CD4-positive, alpha-beta T cell (primary cell): ENCODE measurements at regions not wholly inside any gene's neighbourhood (a gene's known extent, or its start where the extent isn't known, plus 50 kb on each side); places are given as distances from the start of the nearest gene placed in this dataset.

Experiments used
- ATAC-seq: fragments of 200-7000 bp; cut with Tn5 transposase; one replicate; pipeline ENCODE4 v1.10.0; 2022; ENCODE audit warnings: mild to moderate bottlenecking; ENCODE audit not compliant: poor library complexity
- CTCF ChIA-PET: fragments of 350-600 bp; sonication (Branson Sonifier 250); formaldehyde crosslinking; loops from one replicate; lab custom pipeline; 2021; ENCODE audit warnings: antibody characterized with exemption, inconsistent platforms; lab: Charles Lee
- POLR2A ChIA-PET: fragments of 350-600 bp; sonication (Branson Sonifier 250); formaldehyde crosslinking; loops from one replicate; lab custom pipeline; 2021; ENCODE audit warnings: antibody characterized with exemption, inconsistent platforms; lab: Charles Lee
- DNase-seq, 14 experiments: peaks; one replicate each; pipeline ENCODE4 v3.0.0-alpha.2; 2013 to 2020; ENCODE audit warnings: mixed read lengths in 2 of 14
- H3K27ac ChIP-seq, 2 donors: one replicate each; pipeline versions ENCODE4 v1.5.1 to v1.7.0; 2013; ENCODE audit warnings: low read length in 2 of 2, low read depth in 1 of 2, mild to moderate bottlenecking in 1 of 2
- H3K27me3 ChIP-seq, 2 experiments: 1 replicate in 1 of 2; 2 replicates in 1 of 2; pipeline versions ENCODE4 v1.6.1 to v1.7.0; 2013; ENCODE audit warnings: low read length in 2 of 2, control low read depth in 1 of 2, mild to moderate bottlenecking in 1 of 2, moderate library complexity in 1 of 2; ENCODE audit not compliant: insufficient read depth in 2 of 2, control insufficient read depth in 1 of 2
- H3K36me3 ChIP-seq: one replicate; pipeline ENCODE4 v1.6.1; 2013; ENCODE audit warnings: low read length, control low read depth; ENCODE audit not compliant: insufficient read depth
- H3K4me1 ChIP-seq: one replicate; pipeline ENCODE4 v1.6.1; 2013; ENCODE audit warnings: low read length, control low read depth; ENCODE audit not compliant: insufficient read depth
- H3K4me3 ChIP-seq: one replicate; pipeline ENCODE4 v1.5.1; 2013; ENCODE audit warnings: mild to moderate bottlenecking, low read length, moderate library complexity
- H3K9me3 ChIP-seq, 2 experiments: 1 replicate in 1 of 2; 2 replicates in 1 of 2; pipeline versions ENCODE4 v1.6.1 to v1.7.0; 2013; ENCODE audit warnings: low read length in 2 of 2, mild to moderate bottlenecking in 2 of 2, control low read depth in 1 of 2, moderate library complexity in 1 of 2; ENCODE audit not compliant: control insufficient read depth in 1 of 2, insufficient read depth in 1 of 2
- H3K27ac Mint-ChIP-seq: one replicate; pipeline ENCODE4 v1.8.0; 2020; ENCODE audit warnings: mixed read lengths
- H3K27me3 Mint-ChIP-seq: one replicate; pipeline ENCODE4 v1.8.0; 2021; ENCODE audit warnings: mixed read lengths
- H3K36me3 Mint-ChIP-seq: one replicate; pipeline ENCODE4 v1.8.0; 2021; ENCODE audit warnings: low read depth, mixed read lengths
- H3K4me1 Mint-ChIP-seq: one replicate; pipeline ENCODE4 v1.8.0; 2021; ENCODE audit warnings: low read depth, mixed read lengths
- H3K4me3 Mint-ChIP-seq: one replicate; pipeline ENCODE4 v1.8.0; 2020; ENCODE audit warnings: mild to moderate bottlenecking, mixed read lengths
- H3K9me3 Mint-ChIP-seq: one replicate; pipeline ENCODE4 v1.8.0; 2020; ENCODE audit warnings: mixed read lengths
- intact Hi-C, 2 experiments: fragments of 100-400 bp; cut with DNase I in 1 of 2; cut with micrococcal nuclease in 1 of 2; formaldehyde crosslinking; loops; one replicate each; pipeline versions ENCODE4 v1.15.1 to v1.9.0; 2023 to 2025; cut with DNase I, micrococcal nuclease
- TF ChIP-seq, protein P1 (sequence below): fragments of 200-600 bp; IDR thresholded peaks from one replicate; pipeline ENCODE4 v1.8.0; 2022; ENCODE audit warnings: antibody characterized with exemption, mild to moderate bottlenecking

DNA sequence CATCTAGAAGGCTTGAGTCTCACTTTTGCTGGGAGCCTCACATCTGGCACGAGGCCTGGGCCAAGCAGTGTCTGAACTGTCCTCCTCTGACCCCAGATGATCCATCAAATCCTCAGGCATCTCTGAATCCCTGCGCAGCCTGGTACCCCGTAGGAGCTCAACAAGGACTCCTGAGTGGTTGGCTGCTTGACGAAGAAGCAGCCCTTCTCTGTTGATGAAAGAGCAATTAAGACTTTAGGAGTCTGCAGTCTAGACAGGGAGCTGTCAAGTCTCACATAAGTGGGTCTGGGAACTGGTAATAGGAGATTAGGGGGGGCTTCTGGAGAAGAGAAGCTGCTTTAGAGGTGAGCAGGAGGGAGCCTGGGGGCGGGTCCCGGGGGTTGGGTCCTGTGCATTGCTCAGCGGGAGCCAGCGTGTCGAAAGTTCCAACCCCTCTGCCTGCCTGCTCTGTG, 326.0 kb downstream of the RPS24 start:
- Histone ChIP-seq H3K4me1 (peaks cover 14% of the 10 kb centered on the region), H3K4me3 (no peak overlapping the region), H3K9me3 (no peaks in the 10 kb centered on the region), H3K36me3 (no peaks in the 10 kb centered on the region), H3K27me3 (no peaks in the 10 kb centered on the region), H3K27ac (no peak overlapping the region)
- H3K4me1 Mint-ChIP-seq, result peaks cover 20% of the 10 kb centered on the region
- intact Hi-C loops, result no loop called here
- no peak overlapping the region for H3K27ac Mint-ChIP-seq
- ATAC-seq, result no peak
- no peaks in the 10 kb centered on the region for H3K27me3 Mint-ChIP-seq
- no peak for DNase-seq
- ChIA-PET POLR2A (no interaction called here), CTCF (no interaction called here)
- no peak overlapping the region for H3K4me3 Mint-ChIP-seq
- no peaks in the 10 kb centered on the region for H3K36me3 Mint-ChIP-seq
- TF ChIP-seq, protein P1, sequence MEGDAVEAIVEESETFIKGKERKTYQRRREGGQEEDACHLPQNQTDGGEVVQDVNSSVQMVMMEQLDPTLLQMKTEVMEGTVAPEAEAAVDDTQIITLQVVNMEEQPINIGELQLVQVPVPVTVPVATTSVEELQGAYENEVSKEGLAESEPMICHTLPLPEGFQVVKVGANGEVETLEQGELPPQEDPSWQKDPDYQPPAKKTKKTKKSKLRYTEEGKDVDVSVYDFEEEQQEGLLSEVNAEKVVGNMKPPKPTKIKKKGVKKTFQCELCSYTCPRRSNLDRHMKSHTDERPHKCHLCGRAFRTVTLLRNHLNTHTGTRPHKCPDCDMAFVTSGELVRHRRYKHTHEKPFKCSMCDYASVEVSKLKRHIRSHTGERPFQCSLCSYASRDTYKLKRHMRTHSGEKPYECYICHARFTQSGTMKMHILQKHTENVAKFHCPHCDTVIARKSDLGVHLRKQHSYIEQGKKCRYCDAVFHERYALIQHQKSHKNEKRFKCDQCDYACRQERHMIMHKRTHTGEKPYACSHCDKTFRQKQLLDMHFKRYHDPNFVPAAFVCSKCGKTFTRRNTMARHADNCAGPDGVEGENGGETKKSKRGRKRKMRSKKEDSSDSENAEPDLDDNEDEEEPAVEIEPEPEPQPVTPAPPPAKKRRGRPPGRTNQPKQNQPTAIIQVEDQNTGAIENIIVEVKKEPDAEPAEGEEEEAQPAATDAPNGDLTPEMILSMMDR, result no peak
- H3K9me3 Mint-ChIP-seq, result no peaks in the 10 kb centered on the region

DNA sequence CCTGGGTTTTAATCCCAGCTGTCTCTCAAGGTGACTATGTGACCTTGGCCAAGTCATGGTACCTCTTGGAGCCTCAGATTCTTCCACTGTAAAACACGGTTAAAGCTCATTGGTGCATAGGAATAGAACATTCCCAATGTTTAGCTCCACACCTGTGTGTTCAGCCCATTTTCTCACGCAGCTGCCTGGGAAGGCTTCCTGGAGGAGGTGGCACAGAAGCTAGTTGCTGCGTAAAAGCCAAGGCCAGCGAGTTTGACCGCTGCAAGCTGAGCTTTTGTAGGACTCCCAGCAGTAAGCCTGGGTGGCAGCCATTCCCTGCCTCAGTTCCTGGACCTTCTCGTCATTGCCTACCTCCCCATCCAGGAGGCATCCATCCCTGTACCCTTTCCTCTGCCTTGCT, 326.6 kb downstream of the RPS24 start:
- Histone ChIP-seq H3K9me3 (no peaks in the 10 kb centered on the region), H3K4me1 (peaks cover 14% of the 10 kb centered on the region), H3K36me3 (no peaks in the 10 kb centered on the region), H3K27ac (no peak overlapping the region), H3K27me3 (no peaks in the 10 kb centered on the region), H3K4me3 (no peak overlapping the region)
- H3K9me3 Mint-ChIP-seq, result no peaks in the 10 kb centered on the region
- H3K27me3 Mint-ChIP-seq, result no peaks in the 10 kb centered on the region
- no peak overlapping the region for H3K27ac Mint-ChIP-seq
- ChIA-PET CTCF (no interaction called here), POLR2A (interaction anchor here (0.7 kb wide), 1 partner anchor 47 kb away, joined by 3 read pairs; no protein-coding TSS in a partner anchor)
- no peak for ATAC-seq
- intact Hi-C loops, result no loop called here
- no peak overlapping the region for H3K4me3 Mint-ChIP-seq
- H3K36me3 Mint-ChIP-seq, result no peaks in the 10 kb centered on the region
- DNase-seq, result no peak
- H3K4me1 Mint-ChIP-seq, result peaks cover 20% of the 10 kb centered on the region
- TF ChIP-seq, protein P1, result no peak

DNA sequence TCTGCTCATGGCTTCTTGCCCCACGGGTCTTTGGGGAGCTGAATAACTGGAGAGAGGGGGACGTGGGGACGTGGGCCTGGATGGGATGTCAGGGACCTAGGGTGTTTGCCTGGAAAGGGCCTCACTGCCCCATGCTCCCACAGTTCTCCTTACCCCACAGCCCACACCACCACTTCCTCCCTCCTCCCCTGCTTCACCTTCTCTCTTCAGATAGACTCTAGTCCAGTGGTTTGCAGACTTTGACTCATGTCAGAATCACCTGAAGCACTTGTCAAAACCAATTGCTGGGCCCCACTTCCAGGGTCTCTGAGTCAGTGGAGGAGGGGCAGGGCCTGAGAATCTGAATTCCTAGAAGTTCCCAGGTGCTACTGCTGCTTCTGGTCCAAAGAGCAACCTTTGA, 327.4 kb downstream of the RPS24 start:
- TF ChIP-seq, protein P1, result no peak
- DNase-seq (no peak), ATAC-seq (no peak)
- Histone ChIP-seq H3K27me3 (no peaks in the 10 kb centered on the region), H3K4me3 (no peak overlapping the region), H3K4me1 (peaks cover 14% of the 10 kb centered on the region), H3K27ac (no peak overlapping the region), H3K9me3 (no peaks in the 10 kb centered on the region), H3K36me3 (no peaks in the 10 kb centered on the region)
- intact Hi-C loops, result no loop called here
- Mint-ChIP-seq H3K4me1 (peaks cover 20% of the 10 kb centered on the region), H3K9me3 (no peaks in the 10 kb centered on the region), H3K27me3 (no peaks in the 10 kb centered on the region), H3K27ac (no peak overlapping the region), H3K36me3 (no peaks in the 10 kb centered on the region), H3K4me3 (no peak overlapping the region)
- ChIA-PET CTCF (no interaction called here), POLR2A (no interaction called here)
